ENCODE measurements at regions not wholly inside any gene's neighbourhood (a gene's known extent, or its start where the extent isn't known, plus 50 kb on each side); places are given as distances from the start of the nearest gene placed in this dataset.

- Histone ChIP-seq H3K79me2 (ENCODE audit: insufficient read depth, low read length) (no peaks in the 10 kb centered on the region), H3K9me3 (ENCODE audit: insufficient read depth, low read depth, low read length) (peaks cover 7% of the 10 kb centered on the region; the same call in 1 of the 2 replicates)
- TF ChIP-seq, protein P1, sequence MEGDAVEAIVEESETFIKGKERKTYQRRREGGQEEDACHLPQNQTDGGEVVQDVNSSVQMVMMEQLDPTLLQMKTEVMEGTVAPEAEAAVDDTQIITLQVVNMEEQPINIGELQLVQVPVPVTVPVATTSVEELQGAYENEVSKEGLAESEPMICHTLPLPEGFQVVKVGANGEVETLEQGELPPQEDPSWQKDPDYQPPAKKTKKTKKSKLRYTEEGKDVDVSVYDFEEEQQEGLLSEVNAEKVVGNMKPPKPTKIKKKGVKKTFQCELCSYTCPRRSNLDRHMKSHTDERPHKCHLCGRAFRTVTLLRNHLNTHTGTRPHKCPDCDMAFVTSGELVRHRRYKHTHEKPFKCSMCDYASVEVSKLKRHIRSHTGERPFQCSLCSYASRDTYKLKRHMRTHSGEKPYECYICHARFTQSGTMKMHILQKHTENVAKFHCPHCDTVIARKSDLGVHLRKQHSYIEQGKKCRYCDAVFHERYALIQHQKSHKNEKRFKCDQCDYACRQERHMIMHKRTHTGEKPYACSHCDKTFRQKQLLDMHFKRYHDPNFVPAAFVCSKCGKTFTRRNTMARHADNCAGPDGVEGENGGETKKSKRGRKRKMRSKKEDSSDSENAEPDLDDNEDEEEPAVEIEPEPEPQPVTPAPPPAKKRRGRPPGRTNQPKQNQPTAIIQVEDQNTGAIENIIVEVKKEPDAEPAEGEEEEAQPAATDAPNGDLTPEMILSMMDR (conservative IDR thresholded peaks at IDR 0.05; ENCODE audit: low read length) = no peak
- TF ChIP-seq EZH2phosphoT487 (IDR thresholded peaks at IDR 0.05; ENCODE audit: borderline replicate concordance) = no peak
Observed at GRCh38 chr12:34377243-34378035, 355.1 kb downstream of the ALG10 start.

DNA sequence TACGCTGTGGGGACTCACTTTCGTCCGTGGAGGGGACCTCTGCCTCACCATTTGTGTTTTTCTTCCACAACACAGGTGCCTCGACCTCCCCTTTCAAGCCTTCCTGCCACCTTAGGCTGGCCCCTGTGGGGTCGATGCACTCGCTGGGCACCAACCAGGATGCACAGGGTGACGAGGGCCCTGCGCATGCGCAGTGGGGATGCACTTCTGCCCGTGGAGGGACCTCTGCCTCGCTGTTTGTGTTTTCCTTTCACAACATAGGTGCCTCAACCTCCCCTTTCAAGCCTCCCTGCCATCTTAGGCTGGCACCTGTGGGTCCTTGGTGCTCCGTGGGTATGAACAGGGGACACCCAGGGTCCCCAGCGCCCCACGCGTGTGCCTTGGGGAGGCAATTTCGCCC, 356.8 kb downstream of the ALG10 start:
- no peaks in the 10 kb centered on the region for H3K4me1 ChIP-seq (ENCODE audit: insufficient read depth, low read length, poor library complexity, severe bottlenecking)
- no peaks in the 10 kb centered on the region for H3K36me3 ChIP-seq (ENCODE audit: insufficient read depth, low read length)
- H3F3A ChIP-seq (ENCODE audit: low read depth) = no peaks in the 10 kb centered on the region
- H3K9me2 ChIP-seq (replicated peaks; ENCODE audit: low read depth, low read length) = no peaks in the 10 kb centered on the region
- TF ChIP-seq EZH2phosphoT487 (IDR thresholded peaks at IDR 0.05; ENCODE audit: borderline replicate concordance) = no peak
- TF ChIP-seq, protein P1 (conservative IDR thresholded peaks at IDR 0.05; ENCODE audit: low read length) = no peak
- H3K79me2 ChIP-seq (ENCODE audit: insufficient read depth, low read length) = no peaks in the 10 kb centered on the region
- H2AFZ ChIP-seq (ENCODE audit: low read length) = no peak overlapping the region
- H3K9me3 ChIP-seq (ENCODE audit: insufficient read depth, low read depth, low read length) = peaks cover 15% of the 10 kb centered on the region; the same call in 1 of the 2 replicates
- no peak overlapping the region for H3K4me2 ChIP-seq (ENCODE audit: low read depth, low read length, poor library complexity, severe bottlenecking)
- no peaks in the 10 kb centered on the region for H3K27me3 ChIP-seq (ENCODE audit: insufficient read depth, low read length, poor library complexity, severe bottlenecking)
- H3K9ac ChIP-seq (ENCODE audit: low read depth, low read length, poor library complexity, severe bottlenecking) = no peak overlapping the region
- no peak overlapping the region for H3K4me3 ChIP-seq (ENCODE audit: low read length, poor library complexity, severe bottlenecking)
- H4K20me1 ChIP-seq (ENCODE audit: insufficient read depth, low read length, poor library complexity, severe bottlenecking) = no peaks in the 10 kb centered on the region

More at GRCh38 chr12:34377243-34378035, 355.1 kb downstream of the ALG10 start:
- Histone ChIP-seq H3K9me2 (replicated peaks; ENCODE audit: low read depth, low read length) (no peaks in the 10 kb centered on the region), H3K4me1 (ENCODE audit: insufficient read depth, low read length, poor library complexity, severe bottlenecking) (no peaks in the 10 kb centered on the region), H4K20me1 (ENCODE audit: insufficient read depth, low read length, poor library complexity, severe bottlenecking) (no peaks in the 10 kb centered on the region), H2AFZ (ENCODE audit: low read length) (no peak overlapping the region), H3K36me3 (ENCODE audit: insufficient read depth, low read length) (no peaks in the 10 kb centered on the region), H3K9ac (ENCODE audit: low read depth, low read length, poor library complexity, severe bottlenecking) (no peak overlapping the region), H3K4me2 (ENCODE audit: low read depth, low read length, poor library complexity, severe bottlenecking) (no peak overlapping the region), H3K4me3 (ENCODE audit: low read length, poor library complexity, severe bottlenecking) (no peak overlapping the region), H3F3A (ENCODE audit: low read depth) (no peaks in the 10 kb centered on the region), H3K27me3 (ENCODE audit: insufficient read depth, low read length, poor library complexity, severe bottlenecking) (no peaks in the 10 kb centered on the region)

DNA sequence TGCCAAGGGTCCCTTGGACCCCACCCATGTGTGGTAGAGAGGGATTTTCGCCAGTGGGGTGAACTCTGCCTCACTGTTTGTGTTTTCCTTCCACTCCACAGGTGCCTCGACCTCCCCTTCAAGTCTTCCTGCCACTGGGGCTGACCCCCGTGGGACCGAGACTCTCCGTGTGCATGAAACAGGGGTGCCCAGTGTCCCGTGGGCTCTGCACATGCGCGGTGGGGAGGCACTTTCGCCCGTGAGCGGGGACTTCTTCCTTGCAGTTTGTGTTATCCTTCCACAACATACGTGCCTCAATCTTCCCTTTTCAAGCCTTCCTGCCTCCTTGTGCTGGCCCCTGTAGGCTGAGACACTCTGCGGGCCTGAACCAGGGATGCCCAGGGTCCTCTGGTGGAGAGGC, 362.4 kb downstream of the ALG10 start:
- no peaks in the 10 kb centered on the region for H3K27me3 ChIP-seq (ENCODE audit: insufficient read depth, low read length, poor library complexity, severe bottlenecking)
- no peaks in the 10 kb centered on the region for H3K4me1 ChIP-seq (ENCODE audit: insufficient read depth, low read length, poor library complexity, severe bottlenecking)
- no peak overlapping the region for H2AFZ ChIP-seq (ENCODE audit: low read length)
- H4K20me1 ChIP-seq (ENCODE audit: insufficient read depth, low read length, poor library complexity, severe bottlenecking) = no peaks in the 10 kb centered on the region
- no peaks in the 10 kb centered on the region for H3F3A ChIP-seq (ENCODE audit: low read depth)
- no peaks in the 10 kb centered on the region for H3K9me2 ChIP-seq (replicated peaks; ENCODE audit: low read depth, low read length)
- H3K9ac ChIP-seq (ENCODE audit: low read depth, low read length, poor library complexity, severe bottlenecking) = no peak overlapping the region
- peaks cover 26% of the 10 kb centered on the region; the same call in 1 of the 2 replicates for H3K9me3 ChIP-seq (ENCODE audit: insufficient read depth, low read depth, low read length)
- no peaks in the 10 kb centered on the region for H3K36me3 ChIP-seq (ENCODE audit: insufficient read depth, low read length)
- no peak overlapping the region for H3K4me3 ChIP-seq (ENCODE audit: low read length, poor library complexity, severe bottlenecking)
- no peak for TF ChIP-seq EZH2phosphoT487 (IDR thresholded peaks at IDR 0.05; ENCODE audit: borderline replicate concordance)
- TF ChIP-seq, protein P1 (conservative IDR thresholded peaks at IDR 0.05; ENCODE audit: low read length) = no peak
- H3K79me2 ChIP-seq (ENCODE audit: insufficient read depth, low read length) = no peaks in the 10 kb centered on the region
- no peak overlapping the region for H3K4me2 ChIP-seq (ENCODE audit: low read depth, low read length, poor library complexity, severe bottlenecking)

All from Loucy (cell line).